ENCODE measurements at regions not wholly inside any gene's neighbourhood (a gene's known extent, or its start where the extent isn't known, plus 50 kb on each side); places are given as distances from the start of the nearest gene placed in this dataset.
A peak's percentile ranks its signal among the peaks of the same experiment; 100 is the strongest.
"Not testable (repeated sequence)": the region's sequence is repeated elsewhere in the genome, so short reads cannot be mapped to it uniquely, and the experiment has no call there.

GRCh38 chr3:8356066-8356465, 145.6 kb upstream of the LMCD1 start:
- peaks cover 19% of the 10 kb centered on the region for H3K4me1 Mint-ChIP-seq
- H3K9me3 Mint-ChIP-seq = peaks cover 35% of the 10 kb centered on the region
- H3K27ac Mint-ChIP-seq; H3K4me3 Mint-ChIP-seq; H3K36me3 Mint-ChIP-seq (ENCODE audit: low read depth); DNase-seq; H3K27me3 Mint-ChIP-seq; intact Hi-C loops (cut with micrococcal nuclease): not testable (repeated sequence)

- intact Hi-C loops (cut with micrococcal nuclease) = no loop called here
- Mint-ChIP-seq H3K36me3 (ENCODE audit: low read depth) (no peaks in the 10 kb centered on the region), H3K4me3 (peak overlapping the region; percentile 36), H3K27me3 (no peaks in the 10 kb centered on the region), H3K27ac (peak overlapping the region; percentile 79), H3K4me1 (peaks cover 19% of the 10 kb centered on the region), H3K9me3 (peaks cover 38% of the 10 kb centered on the region)
- no peak for DNase-seq
Measured at GRCh38 chr3:8357859-8358258, 143.8 kb upstream of the LMCD1 start.

GRCh38 chr3:8359133-8359532, 142.5 kb upstream of the LMCD1 start:
- intact Hi-C loops (cut with micrococcal nuclease) = no loop called here
- Mint-ChIP-seq H3K4me3 (no peak overlapping the region), H3K9me3 (peaks cover 36% of the 10 kb centered on the region)

GRCh38 chr3:8363200-8363599, 138.4 kb upstream of the LMCD1 start:
- no peak overlapping the region for H3K4me3 Mint-ChIP-seq
- no peak overlapping the region for H3K27ac Mint-ChIP-seq
- intact Hi-C loops (cut with micrococcal nuclease) = no loop called here
- peaks cover 12% of the 10 kb centered on the region for H3K27me3 Mint-ChIP-seq
- H3K9me3 Mint-ChIP-seq = peaks cover 24% of the 10 kb centered on the region
- DNase-seq = no peak
- no peaks in the 10 kb centered on the region for H3K4me1 Mint-ChIP-seq
- no peaks in the 10 kb centered on the region for H3K36me3 Mint-ChIP-seq (ENCODE audit: low read depth)

More at GRCh38 chr3:8359133-8359532, 142.5 kb upstream of the LMCD1 start:
- Mint-ChIP-seq H3K4me1 (peaks cover 19% of the 10 kb centered on the region), H3K27me3 (peaks cover under 1% of the 10 kb centered on the region), H3K27ac (no peak overlapping the region), H3K36me3 (ENCODE audit: low read depth) (no peaks in the 10 kb centered on the region)
- peak; percentile 3 for DNase-seq

- intact Hi-C loops (cut with micrococcal nuclease) = no loop called here
- Mint-ChIP-seq H3K36me3 (ENCODE audit: low read depth) (no peaks in the 10 kb centered on the region), H3K9me3 (peaks cover 12% of the 10 kb centered on the region), H3K4me1 (no peaks in the 10 kb centered on the region), H3K4me3 (no peak overlapping the region), H3K27me3 (peaks cover 12% of the 10 kb centered on the region), H3K27ac (no peak overlapping the region)
- DNase-seq = peak; percentile 26
Measured at GRCh38 chr3:8365541-8365940, 136.1 kb upstream of the LMCD1 start.

GRCh38 chr3:8366219-8366810, 135.3 kb upstream of the LMCD1 start:
- H3K4me3 Mint-ChIP-seq = no peak overlapping the region

GRCh38 chr3:8368598-8368997, 133.0 kb upstream of the LMCD1 start:
- H3K9me3 Mint-ChIP-seq = no peaks in the 10 kb centered on the region
- intact Hi-C loops (cut with micrococcal nuclease) = no loop called here
- no peaks in the 10 kb centered on the region for H3K4me1 Mint-ChIP-seq
- no peak overlapping the region for H3K27ac Mint-ChIP-seq
- H3K36me3 Mint-ChIP-seq (ENCODE audit: low read depth) = no peaks in the 10 kb centered on the region
- DNase-seq = no peak
- no peak overlapping the region for H3K4me3 Mint-ChIP-seq
- peaks cover 13% of the 10 kb centered on the region for H3K27me3 Mint-ChIP-seq

More at GRCh38 chr3:8366219-8366810, 135.3 kb upstream of the LMCD1 start:
- peak; percentile 4 for DNase-seq
- Mint-ChIP-seq H3K27me3 (peaks cover 13% of the 10 kb centered on the region), H3K9me3 (peaks cover 4% of the 10 kb centered on the region), H3K36me3 (ENCODE audit: low read depth) (no peaks in the 10 kb centered on the region), H3K4me1 (no peaks in the 10 kb centered on the region), H3K27ac (no peak overlapping the region)
- intact Hi-C loops (cut with micrococcal nuclease) = no loop called here

GRCh38 chr3:8369638-8370037, 132.0 kb upstream of the LMCD1 start:
- H3K27ac Mint-ChIP-seq = no peak overlapping the region
- H3K36me3 Mint-ChIP-seq (ENCODE audit: low read depth) = no peaks in the 10 kb centered on the region
- intact Hi-C loops (cut with micrococcal nuclease) = no loop called here
- H3K4me1 Mint-ChIP-seq = no peaks in the 10 kb centered on the region
- H3K4me3 Mint-ChIP-seq = no peak overlapping the region
- no peaks in the 10 kb centered on the region for H3K9me3 Mint-ChIP-seq
- peaks cover 12% of the 10 kb centered on the region for H3K27me3 Mint-ChIP-seq
- no peak for DNase-seq

DNA sequence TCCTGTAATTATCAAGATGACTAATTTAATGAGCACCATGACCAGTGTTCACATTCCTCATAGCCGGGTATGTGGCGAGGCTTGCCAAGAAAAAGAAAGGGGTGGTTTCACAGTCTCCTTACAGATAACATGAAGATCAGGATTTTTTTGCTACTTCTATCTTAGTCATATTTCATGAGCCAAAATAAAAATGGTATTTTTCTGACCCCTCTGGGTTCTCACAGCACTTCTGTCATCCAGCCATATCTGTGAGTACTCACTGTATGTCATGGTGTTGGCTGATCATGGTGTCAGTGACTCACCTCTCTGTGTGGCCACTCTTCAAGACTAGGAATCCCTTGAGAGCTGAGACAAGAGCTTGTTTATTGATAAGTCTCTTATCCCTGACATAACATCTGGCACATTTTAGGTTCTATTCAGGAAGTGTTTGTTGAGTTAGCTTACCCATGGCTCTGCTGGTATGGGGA, 130.5 kb upstream of the LMCD1 start:
- intact Hi-C loops (cut with micrococcal nuclease) = no loop called here
- Mint-ChIP-seq H3K27me3 (peaks cover 10% of the 10 kb centered on the region), H3K4me1 (no peaks in the 10 kb centered on the region), H3K36me3 (ENCODE audit: low read depth) (no peaks in the 10 kb centered on the region), H3K27ac (no peak overlapping the region), H3K9me3 (no peaks in the 10 kb centered on the region), H3K4me3 (no peak overlapping the region)
- DNase-seq = no peak

DNA sequence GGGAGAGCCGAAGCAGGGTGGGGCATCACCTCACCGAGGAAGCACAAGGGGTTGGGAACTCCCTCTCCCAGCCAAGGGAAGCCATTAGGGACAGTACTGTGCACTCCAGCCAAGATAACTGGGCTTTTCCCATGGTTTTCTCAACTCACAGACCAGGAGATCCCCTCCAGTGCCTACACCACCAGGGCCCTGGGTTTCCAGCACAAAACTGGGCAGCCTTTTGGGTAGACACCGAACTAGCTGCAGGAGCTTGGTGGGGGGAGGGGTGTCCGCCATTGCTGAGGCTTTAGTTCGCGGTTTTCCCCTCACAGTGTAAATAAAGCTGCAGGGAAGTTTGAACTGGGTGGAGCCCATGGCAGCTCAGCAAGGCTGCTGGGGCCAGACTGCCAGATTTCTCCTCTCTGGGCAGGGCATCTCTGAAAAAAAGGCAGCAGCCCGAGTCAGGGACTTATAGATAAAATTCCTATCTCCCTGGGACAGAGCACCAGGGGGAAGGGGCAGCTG, 129.6 kb upstream of the LMCD1 start:
- Mint-ChIP-seq H3K27ac (no peak overlapping the region), H3K4me3 (no peak overlapping the region), H3K27me3 (peaks cover 9% of the 10 kb centered on the region), H3K4me1 (no peaks in the 10 kb centered on the region), H3K9me3 (no peaks in the 10 kb centered on the region), H3K36me3 (ENCODE audit: low read depth) (no peaks in the 10 kb centered on the region)
- intact Hi-C loops (cut with micrococcal nuclease) = no loop called here
- DNase-seq = no peak

DNA sequence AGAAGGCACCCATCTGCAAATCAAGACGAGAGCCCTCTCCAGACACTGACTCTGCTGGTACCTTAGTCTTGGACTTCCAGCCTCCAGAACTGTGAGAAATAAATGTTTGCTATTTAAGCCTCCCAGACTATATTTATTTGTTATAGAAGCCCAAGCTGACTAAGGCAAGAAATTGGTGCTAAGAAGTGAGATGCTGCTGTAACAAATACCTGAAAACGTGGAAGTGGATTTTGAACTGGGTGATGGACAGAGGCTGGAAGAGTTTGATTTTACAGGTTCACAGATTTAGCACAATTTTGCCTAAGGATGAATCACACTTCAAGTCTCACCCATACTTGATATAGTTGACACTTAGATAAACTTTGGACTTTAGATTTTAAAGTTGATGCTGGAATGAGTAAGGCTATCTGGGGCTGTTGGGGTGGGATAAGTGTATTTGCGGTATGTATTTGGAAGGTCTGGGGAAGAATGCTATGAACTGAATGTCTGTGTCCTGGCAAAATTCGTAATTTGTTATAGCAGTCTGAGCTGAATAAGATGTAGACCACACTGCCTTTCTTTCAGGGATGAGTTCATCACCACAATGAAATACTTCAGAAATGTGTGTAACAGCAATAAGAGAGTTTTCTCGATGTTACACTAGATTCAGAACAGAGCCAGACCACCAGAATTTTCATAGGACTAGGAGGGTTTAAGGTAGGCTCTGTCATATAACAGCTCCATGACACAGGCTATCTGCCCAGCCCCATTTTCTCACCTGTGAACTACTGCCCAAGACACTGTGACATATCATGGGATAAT, 120.5 kb upstream of the LMCD1 start:
- Mint-ChIP-seq H3K9me3 (peaks cover 9% of the 10 kb centered on the region), H3K27me3 (peaks cover 3% of the 10 kb centered on the region), H3K36me3 (ENCODE audit: low read depth) (no peaks in the 10 kb centered on the region), H3K4me3 (no peak overlapping the region), H3K27ac (no peak overlapping the region), H3K4me1 (no peaks in the 10 kb centered on the region)
- intact Hi-C loops (cut with micrococcal nuclease) = no loop called here
- DNase-seq = no peak

GRCh38 chr3:8385848-8386620, 115.6 kb upstream of the LMCD1 start:
- H3K4me1 Mint-ChIP-seq = no peaks in the 10 kb centered on the region
- peaks cover 14% of the 10 kb centered on the region for H3K9me3 Mint-ChIP-seq
- peaks cover 3% of the 10 kb centered on the region for H3K27me3 Mint-ChIP-seq
- no peak overlapping the region for H3K4me3 Mint-ChIP-seq
- H3K27ac Mint-ChIP-seq = no peak overlapping the region
- DNase-seq = no peak
- intact Hi-C loops (cut with micrococcal nuclease) = no loop called here
- H3K36me3 Mint-ChIP-seq (ENCODE audit: low read depth) = no peaks in the 10 kb centered on the region

DNA sequence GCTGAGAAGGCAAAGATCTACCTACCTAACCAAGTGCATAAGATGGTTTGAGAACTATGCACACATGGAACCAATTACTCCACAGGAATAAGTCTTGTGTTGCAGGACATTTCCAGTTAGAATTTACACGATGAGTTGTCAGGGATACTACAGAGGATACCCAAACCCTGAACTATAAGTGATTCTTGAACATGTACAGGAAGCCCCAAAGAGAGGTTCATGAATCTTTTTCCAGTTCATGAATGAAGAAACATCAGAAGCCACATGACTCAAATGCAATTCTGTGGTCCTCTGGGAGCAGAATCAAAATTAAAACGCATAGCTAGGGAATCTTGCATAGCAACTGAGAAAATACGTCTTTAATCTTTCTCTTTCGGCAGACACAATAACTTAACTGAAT, 114.1 kb upstream of the LMCD1 start:
- H3K27ac Mint-ChIP-seq = no peak overlapping the region

DNA sequence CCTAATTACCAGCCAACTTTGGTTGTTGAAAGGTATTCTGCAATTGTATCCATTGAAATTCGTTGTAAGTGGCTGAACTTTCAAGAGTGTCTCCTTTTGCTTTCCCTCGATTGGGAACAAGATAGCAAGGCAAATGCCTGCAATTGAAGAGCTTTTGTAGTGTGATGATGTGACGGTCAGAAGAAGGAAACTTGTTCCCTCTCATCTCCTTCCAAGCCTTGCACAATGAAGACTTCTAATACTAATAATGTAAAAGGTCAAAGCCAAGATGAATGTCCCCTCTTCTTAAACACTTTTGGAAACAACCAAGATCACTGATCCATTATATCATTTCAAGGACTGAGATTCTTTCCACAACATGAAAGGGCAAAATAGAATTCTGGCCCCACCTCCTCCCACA, 101.9 kb upstream of the LMCD1 start:
- no peaks in the 10 kb centered on the region for H3K27me3 Mint-ChIP-seq
- H3K9me3 Mint-ChIP-seq = no peaks in the 10 kb centered on the region
- no peak overlapping the region for H3K27ac Mint-ChIP-seq
- intact Hi-C loops (cut with micrococcal nuclease) = no loop called here
- DNase-seq = no peak
- H3K36me3 Mint-ChIP-seq (ENCODE audit: low read depth) = no peaks in the 10 kb centered on the region
- H3K4me1 Mint-ChIP-seq = no peaks in the 10 kb centered on the region
- H3K4me3 Mint-ChIP-seq = no peak overlapping the region

More for the DNA sequence above, 114.1 kb upstream of the LMCD1 start:
- H3K36me3 Mint-ChIP-seq (ENCODE audit: low read depth) = no peaks in the 10 kb centered on the region
- no peak overlapping the region for H3K4me3 Mint-ChIP-seq
- no peaks in the 10 kb centered on the region for H3K27me3 Mint-ChIP-seq
- H3K9me3 Mint-ChIP-seq = peaks cover 10% of the 10 kb centered on the region
- DNase-seq = no peak
- no peaks in the 10 kb centered on the region for H3K4me1 Mint-ChIP-seq
- intact Hi-C loops (cut with micrococcal nuclease) = no loop called here
